Effector memory CD4-positive, alpha-beta T cell (primary cell): ENCODE measurements at regions not wholly inside any gene's neighbourhood (a gene's known extent, or its start where the extent isn't known, plus 50 kb on each side); places are given as distances from the start of the nearest gene placed in this dataset.

Source experiments
- DNase-seq, 3 donors: peaks; one replicate each; pipeline ENCODE4 v3.0.0-alpha.2; 2020
- H3K27ac ChIP-seq: 2 replicates; pipeline ENCODE4 v1.7.0; 2013; ENCODE audit warnings: mild to moderate bottlenecking, low read length, moderate library complexity; ENCODE audit not compliant: insufficient read depth, poor library complexity, severe bottlenecking
- H3K27me3 ChIP-seq: replicated peaks from 2 replicates; pipeline ENCODE4 v1.7.0; 2013; ENCODE audit warnings: mild to moderate bottlenecking, low read length; ENCODE audit not compliant: insufficient read depth, control insufficient read depth, poor library complexity, severe bottlenecking
- H3K36me3 ChIP-seq: 2 replicates; pipeline ENCODE4 v1.7.0; 2013; ENCODE audit warnings: mild to moderate bottlenecking, low read length, moderate library complexity; ENCODE audit not compliant: control insufficient read depth, insufficient read depth
- H3K4me1 ChIP-seq: 2 replicates; pipeline ENCODE4 v1.7.0; 2013; ENCODE audit warnings: low read length, mild to moderate bottlenecking; ENCODE audit not compliant: control insufficient read depth, insufficient read depth, poor library complexity, severe bottlenecking
- H3K4me3 ChIP-seq: 2 replicates; pipeline ENCODE4 v1.7.0; 2013; ENCODE audit warnings: low read length, low read depth, mild to moderate bottlenecking; ENCODE audit not compliant: insufficient read depth, poor library complexity, severe bottlenecking
- H3K9me3 ChIP-seq: 2 replicates; pipeline ENCODE4 v1.7.0; 2013; ENCODE audit warnings: mild to moderate bottlenecking, low read length, moderate library complexity; ENCODE audit not compliant: control insufficient read depth

- no peaks in the 10 kb centered on the region for H3K9me3 ChIP-seq
- H3K27ac ChIP-seq: no peak overlapping the region
- no peak overlapping the region for H3K4me3 ChIP-seq
- H3K27me3 ChIP-seq: no peaks in the 10 kb centered on the region
- H3K36me3 ChIP-seq: no peaks in the 10 kb centered on the region
- DNase-seq: no peak
- no peaks in the 10 kb centered on the region for H3K4me1 ChIP-seq
Observed at GRCh38 chr9:20139763-20140290, 351.0 kb upstream of the SLC24A2 start.

- Histone ChIP-seq H3K27ac (no peak overlapping the region), H3K36me3 (no peaks in the 10 kb centered on the region), H3K4me1 (no peaks in the 10 kb centered on the region), H3K4me3 (no peak overlapping the region), H3K27me3 (no peaks in the 10 kb centered on the region), H3K9me3 (no peaks in the 10 kb centered on the region)
- no peak for DNase-seq
Observed at GRCh38 chr9:20138841-20139240, 350.0 kb upstream of the SLC24A2 start.

- no peaks in the 10 kb centered on the region for H3K4me1 ChIP-seq
- H3K9me3 ChIP-seq: no peaks in the 10 kb centered on the region
- no peak for DNase-seq
- no peak overlapping the region for H3K27ac ChIP-seq
- H3K36me3 ChIP-seq: no peaks in the 10 kb centered on the region
- H3K4me3 ChIP-seq: no peak overlapping the region
- H3K27me3 ChIP-seq: no peaks in the 10 kb centered on the region
Observed at GRCh38 chr9:20138116-20138515, 349.3 kb upstream of the SLC24A2 start.

- Histone ChIP-seq H3K27ac (no peak overlapping the region), H3K9me3 (no peaks in the 10 kb centered on the region), H3K4me3 (no peak overlapping the region), H3K36me3 (no peaks in the 10 kb centered on the region), H3K4me1 (no peaks in the 10 kb centered on the region), H3K27me3 (no peaks in the 10 kb centered on the region)
- no peak for DNase-seq
Observed at GRCh38 chr9:20137425-20137824, 348.6 kb upstream of the SLC24A2 start.

- no peaks in the 10 kb centered on the region for H3K4me1 ChIP-seq
- no peaks in the 10 kb centered on the region for H3K9me3 ChIP-seq
- DNase-seq: no peak
- H3K27ac ChIP-seq: no peak overlapping the region
- H3K27me3 ChIP-seq: no peaks in the 10 kb centered on the region
- H3K36me3 ChIP-seq: no peaks in the 10 kb centered on the region
- H3K4me3 ChIP-seq: no peak overlapping the region
Observed at GRCh38 chr9:20135119-20135697, 346.4 kb upstream of the SLC24A2 start.

GRCh38 chr9:20125727-20126126, 336.9 kb upstream of the SLC24A2 start:
- no peak for DNase-seq
- Histone ChIP-seq H3K4me3 (no peak overlapping the region), H3K4me1 (no peaks in the 10 kb centered on the region), H3K9me3 (no peaks in the 10 kb centered on the region), H3K36me3 (no peaks in the 10 kb centered on the region), H3K27ac (no peak overlapping the region), H3K27me3 (no peaks in the 10 kb centered on the region)

GRCh38 chr9:20119566-20119965, 330.7 kb upstream of the SLC24A2 start:
- no peaks in the 10 kb centered on the region for H3K9me3 ChIP-seq
- H3K27ac ChIP-seq: no peak overlapping the region
- H3K4me3 ChIP-seq: no peak overlapping the region
- no peaks in the 10 kb centered on the region for H3K27me3 ChIP-seq
- no peaks in the 10 kb centered on the region for H3K36me3 ChIP-seq
- H3K4me1 ChIP-seq: no peaks in the 10 kb centered on the region
- DNase-seq: no peak

- Histone ChIP-seq H3K36me3 (no peaks in the 10 kb centered on the region), H3K9me3 (no peaks in the 10 kb centered on the region), H3K4me3 (no peak overlapping the region), H3K4me1 (no peaks in the 10 kb centered on the region), H3K27ac (no peak overlapping the region), H3K27me3 (no peaks in the 10 kb centered on the region)
- DNase-seq: no peak
Observed at GRCh38 chr9:20117986-20118385, 329.1 kb upstream of the SLC24A2 start.

- Histone ChIP-seq H3K4me1 (no peaks in the 10 kb centered on the region), H3K27me3 (no peaks in the 10 kb centered on the region), H3K36me3 (no peaks in the 10 kb centered on the region), H3K27ac (no peak overlapping the region), H3K9me3 (no peaks in the 10 kb centered on the region), H3K4me3 (no peak overlapping the region)
- DNase-seq: no peak
Observed at GRCh38 chr9:20117482-20117881, 328.6 kb upstream of the SLC24A2 start.

GRCh38 chr9:20114974-20115373, 326.1 kb upstream of the SLC24A2 start:
- Histone ChIP-seq H3K27me3 (no peaks in the 10 kb centered on the region), H3K27ac (no peak overlapping the region), H3K9me3 (no peaks in the 10 kb centered on the region), H3K4me1 (no peaks in the 10 kb centered on the region), H3K4me3 (no peak overlapping the region), H3K36me3 (no peaks in the 10 kb centered on the region)
- DNase-seq: no peak
